Trophoblast cell (in vitro differentiated cells and primary cell): ENCODE measurements at regions not wholly inside any gene's neighbourhood (a gene's known extent, or its start where the extent isn't known, plus 50 kb on each side); places are given as distances from the start of the nearest gene placed in this dataset.

Source experiments
- DNase-seq, 2 donors: peaks; one replicate each; pipeline ENCODE4 v3.0.0-alpha.2; 2016
- H2AFZ ChIP-seq: 2 replicates; pipeline ENCODE4 v1.6.1; 2013; ENCODE audit warnings: low read length, moderate library complexity, mild to moderate bottlenecking; ENCODE audit not compliant: insufficient read depth, poor library complexity
- H2AK5ac ChIP-seq: 2 replicates; pipeline ENCODE4 v1.6.1; 2013; ENCODE audit warnings: mild to moderate bottlenecking, low read length
- H2BK120ac ChIP-seq: 2 replicates; pipeline ENCODE4 v1.6.1; 2013; ENCODE audit warnings: low read length, mild to moderate bottlenecking, moderate library complexity; ENCODE audit not compliant: insufficient read depth, poor library complexity
- H2BK12ac ChIP-seq: 2 replicates; pipeline ENCODE4 v1.6.1; 2013; ENCODE audit warnings: mild to moderate bottlenecking, low read length, moderate library complexity
- H2BK5ac ChIP-seq: 2 replicates; pipeline ENCODE4 v1.6.1; 2013; ENCODE audit warnings: low read length, low read depth, moderate library complexity, mild to moderate bottlenecking; ENCODE audit not compliant: poor library complexity
- H3K14ac ChIP-seq: 2 replicates; pipeline ENCODE4 v1.6.1; 2013; ENCODE audit warnings: mild to moderate bottlenecking, low read length
- H3K18ac ChIP-seq: 2 replicates; pipeline ENCODE4 v1.6.1; 2013; ENCODE audit warnings: mild to moderate bottlenecking, low read length
- H3K23ac ChIP-seq: 2 replicates; pipeline ENCODE4 v1.6.1; 2013; ENCODE audit warnings: low read length
- H3K27ac ChIP-seq: 2 replicates; pipeline ENCODE4 v1.5.1; 2013; ENCODE audit warnings: low read depth, mild to moderate bottlenecking, inconsistent platforms, low read length, moderate library complexity
- H3K27me3 ChIP-seq: 2 replicates; pipeline ENCODE4 v1.6.1; 2013; ENCODE audit warnings: inconsistent platforms, mild to moderate bottlenecking, low read length, moderate library complexity; ENCODE audit not compliant: insufficient read depth
- H3K36me3 ChIP-seq, 2 experiments: 1 replicate in 1 of 2; 2 replicates in 1 of 2; pipeline ENCODE4 v1.6.1; 2013; ENCODE audit warnings: low read length in 2 of 2, mild to moderate bottlenecking in 2 of 2, moderate library complexity in 1 of 2; ENCODE audit not compliant: insufficient read depth in 2 of 2, control insufficient read depth in 1 of 2
- H3K4ac ChIP-seq: 2 replicates; pipeline ENCODE4 v1.6.1; 2013; ENCODE audit warnings: low read depth, mild to moderate bottlenecking, low read length, moderate library complexity
- H3K4me1 ChIP-seq, 2 experiments: 1 replicate in 1 of 2; 2 replicates in 1 of 2; pipeline ENCODE4 v1.6.1; 2013; ENCODE audit warnings: low read length in 2 of 2, mild to moderate bottlenecking in 2 of 2, moderate library complexity in 1 of 2; ENCODE audit not compliant: insufficient read depth in 2 of 2, control insufficient read depth in 1 of 2
- H3K4me2 ChIP-seq: 2 replicates; pipeline ENCODE4 v1.6.1; 2013; ENCODE audit warnings: inconsistent platforms, mild to moderate bottlenecking, low read length, moderate library complexity
- H3K4me3 ChIP-seq: 2 replicates; pipeline ENCODE4 v1.5.1; 2013; ENCODE audit warnings: mild to moderate bottlenecking, low read depth, low read length, inconsistent platforms
- H3K79me1 ChIP-seq: one replicate; pipeline ENCODE4 v1.6.1; 2013; ENCODE audit warnings: low read length
- H3K79me2 ChIP-seq: 2 replicates; pipeline ENCODE4 v1.6.1; 2013; ENCODE audit warnings: low read length, mild to moderate bottlenecking; ENCODE audit not compliant: control insufficient read depth, insufficient read depth, poor library complexity
- H3K9ac ChIP-seq: 2 replicates; pipeline ENCODE4 v1.6.1; 2013; ENCODE audit warnings: mild to moderate bottlenecking, low read length
- H3K9me3 ChIP-seq: 2 replicates; pipeline ENCODE4 v1.6.1; 2013; ENCODE audit warnings: low read depth, mild to moderate bottlenecking, control low read depth, inconsistent platforms, low read length; ENCODE audit not compliant: insufficient read depth
- H4K12ac ChIP-seq: 2 replicates; pipeline ENCODE4 v1.6.1; 2013; ENCODE audit warnings: low read depth, mild to moderate bottlenecking, low read length, moderate library complexity
- H4K8ac ChIP-seq: 2 replicates; pipeline ENCODE4 v1.6.1; 2013; ENCODE audit warnings: low read depth, mild to moderate bottlenecking, low read length, moderate library complexity
- H4K91ac ChIP-seq: one replicate; pipeline ENCODE4 v1.6.1; 2013; ENCODE audit warnings: low read depth, mild to moderate bottlenecking, low read length, moderate library complexity
- WGBS: extraction: QIAGEN DNeasy Blood & Tissue Kit; methylation state at CpG from one replicate; pipeline ENCODE4 v1.1.7; 2013; ENCODE audit warnings: missing lambda C conversion rate; ENCODE audit not compliant: insufficient read length, insufficient coverage; ENCODE audit errors: extremely low coverage; 5-methylcytosine and 5-hydroxymethylcytosine counted together

GRCh38 chr15:70523616-70524015, 239.7 kb downstream of the UACA start:
- H3K4me2 ChIP-seq: no peak overlapping the region
- no peak for DNase-seq
- no peaks in the 10 kb centered on the region for H3K79me2 ChIP-seq
- H2AK5ac ChIP-seq: no peak overlapping the region
- WGBS: no CpG with 5 or more reads among the region's 7 CpGs
- no peak overlapping the region for H4K12ac ChIP-seq
- H2BK12ac ChIP-seq: no peak overlapping the region
- no peak overlapping the region for H2AFZ ChIP-seq
- no peaks in the 10 kb centered on the region for H3K4me1 ChIP-seq
- H3K4ac ChIP-seq: no peak overlapping the region
- no peaks in the 10 kb centered on the region for H3K79me1 ChIP-seq
- H3K23ac ChIP-seq: no peak overlapping the region
- no peaks in the 10 kb centered on the region for H3K36me3 ChIP-seq
- no peak overlapping the region for H3K4me3 ChIP-seq
- H3K14ac ChIP-seq: no peak overlapping the region
- H4K8ac ChIP-seq: no peak overlapping the region
- H3K18ac ChIP-seq: no peak overlapping the region
- no peak overlapping the region for H3K9ac ChIP-seq
- H2BK120ac ChIP-seq: no peak overlapping the region
- H3K9me3 ChIP-seq: no peaks in the 10 kb centered on the region
- H2BK5ac ChIP-seq: no peak overlapping the region
- H3K27ac ChIP-seq: no peak overlapping the region
- H4K91ac ChIP-seq: no peak overlapping the region
- H3K27me3 ChIP-seq: no peaks in the 10 kb centered on the region

- Histone ChIP-seq H2BK5ac (no peak overlapping the region), H3K18ac (no peak overlapping the region), H3K79me1 (no peaks in the 10 kb centered on the region), H4K8ac (no peak overlapping the region), H3K79me2 (no peaks in the 10 kb centered on the region), H3K4me3 (no peak overlapping the region), H2BK120ac (no peak overlapping the region), H2BK12ac (no peak overlapping the region), H3K4ac (no peak overlapping the region), H3K4me1 (no peaks in the 10 kb centered on the region), H3K9me3 (no peaks in the 10 kb centered on the region), H2AK5ac (no peak overlapping the region), H4K91ac (no peak overlapping the region), H3K27ac (no peak overlapping the region), H4K12ac (no peak overlapping the region), H3K4me2 (no peak overlapping the region), H3K23ac (no peak overlapping the region), H3K14ac (no peak overlapping the region), H3K36me3 (no peaks in the 10 kb centered on the region), H3K9ac (no peak overlapping the region), H3K27me3 (no peaks in the 10 kb centered on the region), H2AFZ (no peak overlapping the region)
- WGBS: no CpG with 5 or more reads among the region's 5 CpGs
- DNase-seq: no peak
Observed at GRCh38 chr15:70523192-70523591, 240.2 kb downstream of the UACA start.

GRCh38 chr15:70522323-70522966, 240.9 kb downstream of the UACA start:
- no peak overlapping the region for H2BK120ac ChIP-seq
- no peak overlapping the region for H4K8ac ChIP-seq
- H3K4ac ChIP-seq: no peak overlapping the region
- H3K18ac ChIP-seq: no peak overlapping the region
- H3K4me1 ChIP-seq: no peaks in the 10 kb centered on the region
- no peak for DNase-seq
- H4K91ac ChIP-seq: no peak overlapping the region
- no peak overlapping the region for H3K9ac ChIP-seq
- no peaks in the 10 kb centered on the region for H3K27me3 ChIP-seq
- H3K36me3 ChIP-seq: no peaks in the 10 kb centered on the region
- no peak overlapping the region for H3K23ac ChIP-seq
- no peak overlapping the region for H3K14ac ChIP-seq
- no peak overlapping the region for H2AFZ ChIP-seq
- no peak overlapping the region for H2BK5ac ChIP-seq
- H2AK5ac ChIP-seq: no peak overlapping the region
- H3K4me2 ChIP-seq: no peak overlapping the region
- H2BK12ac ChIP-seq: no peak overlapping the region
- WGBS: no CpG with 5 or more reads among the region's 5 CpGs
- H4K12ac ChIP-seq: no peak overlapping the region
- H3K79me1 ChIP-seq: no peaks in the 10 kb centered on the region
- H3K4me3 ChIP-seq: no peak overlapping the region
- no peaks in the 10 kb centered on the region for H3K9me3 ChIP-seq
- no peak overlapping the region for H3K27ac ChIP-seq
- no peaks in the 10 kb centered on the region for H3K79me2 ChIP-seq

DNA sequence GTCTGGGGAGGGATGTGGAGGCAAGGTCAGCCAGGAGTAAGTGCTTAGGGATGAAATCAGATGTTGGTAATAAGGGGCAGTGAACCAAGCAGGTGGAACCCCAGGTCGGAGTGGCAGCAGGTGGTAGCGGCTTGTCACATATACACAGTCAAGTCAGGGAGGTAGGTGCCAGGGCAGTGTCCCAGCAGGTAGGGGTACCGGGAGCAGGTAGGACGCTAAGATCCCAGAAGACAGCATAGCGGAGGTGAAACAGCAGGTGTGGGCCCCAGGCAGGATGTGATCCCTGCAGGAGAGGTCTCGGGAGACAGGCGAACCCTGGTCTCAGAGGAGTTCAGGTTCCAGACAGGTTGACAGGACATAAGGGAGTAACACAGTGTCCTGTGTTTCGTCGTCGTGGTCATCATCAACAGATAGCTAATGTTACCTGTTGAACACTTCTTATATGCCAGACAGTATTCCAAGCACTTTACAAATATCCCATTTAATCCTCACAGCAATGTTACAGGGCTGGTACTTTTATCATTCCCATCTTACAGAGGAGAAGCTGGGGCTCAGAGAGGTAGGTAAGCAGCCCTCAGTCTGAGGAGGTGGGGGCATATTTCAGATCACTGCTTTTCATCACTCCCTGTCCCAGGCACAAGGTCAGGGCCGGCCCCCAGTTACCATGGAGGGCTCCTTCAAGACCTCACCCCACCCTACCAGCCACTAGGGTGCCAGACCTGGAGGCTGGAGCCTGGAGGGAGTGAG, 241.6 kb downstream of the UACA start:
- no peaks in the 10 kb centered on the region for H3K79me2 ChIP-seq
- no peak overlapping the region for H3K4ac ChIP-seq
- no peak overlapping the region for H3K9ac ChIP-seq
- H3K27me3 ChIP-seq: no peaks in the 10 kb centered on the region
- DNase-seq: no peak
- H4K12ac ChIP-seq: no peak overlapping the region
- no peaks in the 10 kb centered on the region for H3K79me1 ChIP-seq
- no peak overlapping the region for H3K4me2 ChIP-seq
- H4K91ac ChIP-seq: no peak overlapping the region
- H3K23ac ChIP-seq: no peak overlapping the region
- no CpG with 5 or more reads among the region's 11 CpGs for WGBS
- no peak overlapping the region for H2BK5ac ChIP-seq
- no peak overlapping the region for H2AFZ ChIP-seq
- H3K9me3 ChIP-seq: no peaks in the 10 kb centered on the region
- H4K8ac ChIP-seq: no peak overlapping the region
- H3K36me3 ChIP-seq: no peaks in the 10 kb centered on the region
- H2BK120ac ChIP-seq: no peak overlapping the region
- H2AK5ac ChIP-seq: no peak overlapping the region
- no peak overlapping the region for H3K27ac ChIP-seq
- H3K4me3 ChIP-seq: no peak overlapping the region
- H3K14ac ChIP-seq: no peak overlapping the region
- no peak overlapping the region for H2BK12ac ChIP-seq
- H3K18ac ChIP-seq: no peak overlapping the region
- no peaks in the 10 kb centered on the region for H3K4me1 ChIP-seq
